DMS114 treated with DMSO at 0.1 percent for 48 hours (cell line): ENCODE measurements at regions not wholly inside any gene's neighbourhood (a gene's known extent, or its start where the extent isn't known, plus 50 kb on each side); places are given as distances from the start of the nearest gene placed in this dataset.

Source experiments
- DNase-seq: peaks from one replicate; lab custom pipeline; 2025; ENCODE audit not compliant: unreplicated experiment; lab: John Stamatoyannopoulos, UW

DNA sequence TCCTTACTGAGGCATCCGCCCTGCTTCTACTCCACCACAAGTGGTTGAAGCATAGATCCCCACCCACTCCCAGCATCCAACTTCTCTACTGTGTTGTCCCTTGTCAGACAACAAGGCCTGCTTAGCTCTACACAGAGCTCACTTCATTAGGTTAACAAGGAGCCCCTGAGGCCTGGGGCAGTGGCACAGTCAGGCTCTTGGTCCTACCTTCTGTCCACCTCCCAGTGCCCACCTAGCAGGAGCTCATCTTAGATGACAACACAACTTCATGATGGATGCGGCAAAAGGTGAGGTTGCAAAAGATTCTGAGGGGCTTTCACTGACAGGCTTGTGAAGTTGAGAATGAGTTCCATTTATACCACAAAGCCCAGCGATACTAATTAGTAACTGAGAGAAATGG lies 432.0 kb upstream of the CDH5 start:
- no peak for DNase-seq

DNA sequence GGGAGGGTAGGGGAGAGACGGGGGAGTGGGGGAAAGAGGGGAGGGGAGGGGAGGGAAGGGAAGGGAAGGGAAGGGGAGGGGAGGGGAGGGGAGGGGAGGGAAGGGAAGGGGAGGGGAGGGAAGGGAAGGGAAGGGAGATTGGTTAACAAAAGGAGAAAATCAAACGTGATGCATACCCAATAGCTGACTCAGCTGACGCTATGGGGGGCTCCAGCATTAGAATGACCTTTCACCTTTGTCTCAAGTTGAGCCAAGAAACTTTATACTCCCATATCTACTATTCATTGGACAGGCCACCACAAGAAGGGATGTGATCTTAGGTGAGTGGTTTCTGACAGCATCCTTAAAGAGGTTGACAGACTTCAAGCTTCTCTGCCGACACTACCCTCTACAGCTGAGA lies 432.8 kb upstream of the CDH5 start:
- no peak for DNase-seq

DNA sequence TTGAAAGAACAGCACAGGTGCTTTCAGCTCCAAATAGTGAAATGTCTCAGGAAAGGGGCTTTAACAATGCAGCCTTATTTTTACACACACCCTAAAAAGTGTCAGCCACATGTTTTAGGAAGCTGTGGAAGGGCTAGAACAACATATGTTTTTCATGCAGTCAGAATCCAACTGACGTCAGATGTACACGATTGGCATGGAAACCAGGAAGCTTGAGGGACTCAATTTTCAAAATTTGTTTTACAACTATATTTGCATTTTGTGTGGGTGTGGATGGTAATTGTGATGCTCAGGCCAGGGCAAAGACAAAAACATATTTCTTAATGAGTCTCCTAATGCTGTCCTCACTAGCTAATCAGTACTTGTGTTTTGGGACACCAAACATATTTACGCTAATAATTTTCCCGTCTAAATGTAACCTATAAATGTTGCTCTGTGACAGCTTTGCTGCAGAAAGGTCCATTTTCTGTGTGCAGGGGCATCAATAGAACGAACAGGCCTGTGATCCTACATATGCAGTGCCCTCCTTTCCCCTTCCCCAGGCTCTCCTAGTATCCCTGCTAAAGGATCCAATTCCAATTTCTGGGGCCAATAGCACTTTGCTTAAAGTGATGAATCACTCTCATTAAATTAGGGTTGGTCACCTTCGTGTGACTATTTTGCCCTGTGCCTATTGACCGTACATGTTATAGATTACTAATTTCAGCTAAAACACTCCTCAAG lies 434.0 kb upstream of the CDH5 start:
- no peak for DNase-seq

DNA sequence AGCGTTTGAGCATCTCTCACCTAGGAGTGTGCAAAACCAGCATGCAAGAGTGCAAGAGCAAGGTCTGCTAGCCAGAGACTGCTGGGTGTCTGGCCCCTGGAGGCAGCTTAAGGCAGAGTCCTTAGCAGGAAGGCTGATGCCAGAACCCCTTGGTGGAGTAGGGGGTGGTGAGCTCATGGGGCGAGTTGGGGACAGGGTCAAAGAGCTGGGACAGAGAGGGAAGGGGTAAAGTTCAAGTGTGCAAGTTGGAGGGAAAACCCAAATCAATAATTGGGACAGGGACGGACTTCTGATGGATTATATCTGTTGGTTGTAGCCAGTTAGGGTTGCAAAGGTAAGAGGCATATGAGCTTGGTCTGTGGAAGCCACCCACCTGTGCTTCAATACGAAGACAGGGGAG lies 443.6 kb upstream of the CDH5 start:
- DNase-seq: no peak

DNA sequence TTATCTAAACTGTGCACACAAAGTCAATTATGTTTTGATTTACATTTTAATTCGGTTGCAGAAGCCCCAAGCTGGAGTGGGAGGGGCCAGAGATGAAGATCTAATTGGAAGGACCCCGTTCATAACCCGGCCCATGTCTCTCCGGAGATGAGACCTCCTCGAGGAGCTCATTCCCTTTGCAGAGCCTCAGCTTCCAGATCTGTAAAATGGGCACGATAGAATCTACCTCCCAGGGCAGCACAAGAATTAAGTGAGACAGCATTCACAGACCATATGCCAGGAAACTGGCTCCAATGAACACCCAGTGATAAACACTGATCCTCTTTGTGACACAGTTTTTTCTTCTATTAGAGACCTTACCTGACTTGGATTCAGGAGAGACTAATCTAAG lies 446.5 kb upstream of the CDH5 start:
- no peak for DNase-seq

DNA sequence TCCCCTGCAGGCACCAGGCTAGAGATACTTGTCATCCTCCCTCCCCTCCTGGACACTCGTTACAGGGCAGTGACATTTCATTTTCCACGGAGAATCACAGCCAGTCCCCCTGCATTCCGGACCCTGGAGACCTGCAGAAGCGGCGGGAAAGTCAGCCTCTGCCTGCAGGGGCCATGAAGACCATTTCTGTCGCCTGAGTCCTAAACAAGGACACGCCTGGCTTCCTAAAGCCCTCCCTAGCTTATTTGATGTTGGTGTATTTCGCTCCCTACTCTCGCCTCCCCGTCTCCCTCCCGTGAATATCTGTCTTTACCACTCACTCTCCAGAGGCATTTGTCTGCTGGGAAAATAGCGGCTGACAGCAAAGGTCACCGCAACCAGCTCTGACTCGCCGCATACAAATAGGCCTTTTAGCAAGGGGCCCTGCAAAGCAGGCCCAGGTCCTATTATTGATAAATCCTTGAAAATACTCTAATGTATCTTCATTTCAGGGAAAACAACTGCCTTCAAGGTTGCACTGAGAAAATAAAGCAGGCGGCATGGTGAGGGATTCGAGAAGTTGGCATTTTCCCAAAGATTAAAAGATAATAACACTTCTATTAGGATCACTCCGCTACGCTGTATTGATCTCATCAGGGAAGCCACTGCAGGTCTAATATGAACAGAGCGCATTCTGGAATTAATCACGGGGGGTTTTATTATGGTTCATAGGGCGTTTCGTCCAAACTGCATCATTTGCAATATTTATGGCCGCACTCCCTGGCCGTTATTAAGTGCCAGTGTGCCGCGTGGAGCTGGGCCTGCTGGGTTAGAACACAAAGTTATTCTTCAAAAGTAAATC lies 447.1 kb upstream of the CDH5 start:
- no peak for DNase-seq

DNA sequence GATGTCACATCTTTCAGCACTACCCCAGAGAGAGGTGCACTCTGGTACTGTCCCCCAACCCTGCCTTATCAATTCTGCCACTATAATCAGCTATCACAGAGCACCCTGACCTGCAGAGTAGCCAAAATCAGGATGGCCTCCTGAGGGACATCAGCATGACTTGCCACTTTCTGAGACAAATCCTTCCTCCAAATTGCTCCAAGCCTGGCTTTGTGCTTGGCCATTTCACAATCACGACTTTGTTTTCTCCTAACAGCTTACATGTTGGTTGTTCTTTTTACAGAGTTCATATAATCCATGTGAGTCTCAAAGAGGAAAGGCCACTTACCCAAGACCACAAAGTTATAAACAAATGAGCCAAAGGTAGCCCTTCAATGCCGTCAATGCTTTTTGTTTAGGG lies 449.0 kb upstream of the CDH5 start:
- DNase-seq: no peak

DNA sequence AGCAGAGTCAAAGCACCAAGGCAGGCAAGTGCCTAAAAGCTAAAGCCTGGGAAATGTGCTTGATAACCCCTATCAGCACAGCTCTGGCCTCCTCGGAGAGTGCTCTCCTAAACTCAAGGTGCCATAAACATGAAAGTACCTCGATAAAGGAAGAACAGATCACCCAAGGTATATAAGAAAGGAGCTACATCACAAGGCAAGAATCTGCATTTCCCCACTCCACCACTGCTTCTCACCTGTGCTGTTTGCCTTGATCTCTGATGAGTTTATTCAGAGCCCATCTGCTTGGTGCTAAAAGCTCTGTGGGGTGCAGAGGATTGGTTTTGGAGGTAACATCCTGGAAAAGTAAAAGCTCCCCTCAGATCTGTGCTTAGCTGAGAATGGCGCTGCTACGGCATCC lies 449.5 kb upstream of the CDH5 start:
- no peak for DNase-seq

DNA sequence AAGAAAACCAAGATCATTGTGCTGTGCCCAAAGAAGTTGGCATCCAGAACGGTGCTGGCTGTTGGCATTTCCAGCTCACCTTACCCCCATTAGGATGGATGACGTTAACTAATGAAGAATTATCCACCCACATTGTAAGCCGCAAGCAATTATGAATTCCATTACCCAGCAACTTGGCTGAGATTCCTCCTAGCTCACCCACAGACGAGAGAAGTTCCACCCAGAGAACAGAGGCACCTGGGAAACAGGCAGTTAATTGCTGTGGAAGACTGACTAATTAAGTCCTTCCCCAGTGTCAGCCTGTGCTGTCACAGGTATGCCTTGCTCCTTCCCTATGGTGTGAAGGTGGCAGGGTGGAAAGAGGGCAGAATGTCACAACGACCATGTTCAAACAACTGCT lies 456.2 kb upstream of the CDH5 start:
- no peak for DNase-seq

DNA sequence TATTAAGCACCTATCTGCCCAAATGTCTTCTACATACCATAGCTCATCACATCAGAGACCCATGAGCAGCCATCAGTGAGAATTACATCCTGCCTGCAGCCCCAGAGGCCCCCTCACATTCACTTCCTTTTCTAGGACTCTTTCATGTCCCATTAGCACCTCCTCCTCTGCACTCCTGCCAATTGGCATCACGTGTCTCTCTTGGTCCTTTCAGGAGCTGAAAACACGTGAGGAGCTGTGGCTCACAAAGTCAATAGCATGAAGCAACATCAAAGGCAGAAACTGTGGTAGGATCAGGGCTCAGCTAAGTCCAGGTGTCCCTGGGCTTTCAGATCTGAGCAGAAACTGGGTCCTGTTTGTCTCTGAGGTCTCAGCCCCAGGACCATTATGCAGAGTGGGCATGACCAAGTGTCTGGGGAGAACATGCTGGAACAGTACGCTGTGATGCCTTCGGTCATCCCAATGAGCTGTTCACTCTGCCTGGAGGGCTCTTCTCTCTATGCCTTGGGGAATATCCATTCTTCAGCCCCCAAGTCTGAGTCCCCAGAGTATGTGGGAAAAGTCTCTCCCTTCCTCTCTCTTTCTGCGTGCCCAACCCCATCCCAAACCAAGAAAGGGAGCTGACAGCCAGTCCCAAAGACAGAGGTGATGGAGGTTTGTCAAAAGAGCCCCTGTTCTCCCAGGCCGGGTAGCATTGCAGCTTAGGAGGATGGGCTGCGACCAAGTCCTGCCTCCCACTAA lies 457.0 kb upstream of the CDH5 start:
- DNase-seq: no peak

DNA sequence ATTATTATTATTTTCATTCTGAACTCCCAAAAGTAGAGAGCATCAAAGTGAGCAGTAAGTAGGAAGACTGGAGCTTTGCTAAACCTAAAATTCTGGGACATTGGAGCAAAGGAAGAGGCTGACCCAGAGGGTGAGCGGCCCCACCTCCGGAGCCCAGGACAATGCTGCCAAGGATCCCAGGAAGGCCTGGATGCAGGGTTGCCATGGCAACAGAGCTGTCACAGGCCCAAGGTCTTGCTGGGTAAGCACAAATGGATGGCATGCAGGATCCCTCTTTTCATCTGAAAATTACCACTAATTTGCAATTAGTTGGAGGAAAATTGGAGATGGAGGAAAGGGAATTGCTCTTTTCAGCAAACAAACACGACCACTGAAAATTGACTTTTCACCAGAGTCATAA lies 457.9 kb upstream of the CDH5 start:
- DNase-seq: no peak

DNA sequence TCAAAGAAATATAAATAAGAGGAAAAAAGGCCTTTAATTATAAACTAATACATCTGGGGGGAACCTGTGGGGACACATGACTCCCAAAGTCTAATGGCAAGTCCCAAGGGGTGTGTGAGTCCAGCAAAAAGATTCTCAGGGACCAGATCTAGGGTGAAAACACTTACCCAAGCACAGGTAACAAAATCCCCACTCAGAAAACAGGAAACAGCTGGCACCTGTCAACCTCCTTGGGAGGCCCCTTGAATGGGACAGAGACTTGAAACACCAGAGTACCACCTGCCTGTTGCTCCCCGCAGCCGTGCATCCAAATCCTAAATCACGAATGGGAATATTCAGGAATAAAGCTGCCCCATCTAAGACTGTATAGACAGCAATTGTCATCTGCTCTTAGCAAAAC lies 461.2 kb upstream of the CDH5 start:
- no peak for DNase-seq

DNA sequence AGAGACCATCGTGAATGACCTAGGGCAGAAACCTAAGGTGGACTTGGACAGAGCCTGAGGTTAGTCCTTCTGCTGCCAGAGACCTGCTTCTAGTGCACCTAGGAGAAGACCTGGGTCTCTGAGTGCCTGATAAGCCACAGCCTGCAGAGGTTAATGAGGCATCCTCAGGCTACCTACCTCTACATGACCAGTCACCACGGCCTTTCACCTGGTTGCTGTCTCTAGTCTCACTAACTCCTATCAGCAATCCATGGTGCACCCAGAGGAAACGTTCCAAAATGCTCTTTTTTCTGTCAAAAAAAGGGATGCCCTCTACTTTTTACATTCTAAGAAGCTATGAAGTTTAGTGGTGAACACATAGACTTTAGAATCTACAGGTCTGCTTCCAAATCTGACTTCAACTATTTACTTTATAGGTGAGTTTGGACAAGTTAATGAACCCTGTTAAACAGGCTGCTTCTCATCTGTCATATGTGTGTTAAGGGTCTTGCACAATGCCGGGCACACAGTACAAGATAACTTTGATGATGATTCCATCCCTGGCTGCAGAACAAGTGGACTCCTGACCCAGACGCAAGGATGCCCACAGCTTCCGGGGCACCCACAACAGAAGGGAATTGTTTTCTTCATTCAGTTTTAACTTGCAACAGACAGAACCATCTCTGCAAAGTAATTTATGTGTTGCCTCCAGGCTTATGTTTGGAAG lies 469.9 kb upstream of the CDH5 start:
- no peak for DNase-seq

DNA sequence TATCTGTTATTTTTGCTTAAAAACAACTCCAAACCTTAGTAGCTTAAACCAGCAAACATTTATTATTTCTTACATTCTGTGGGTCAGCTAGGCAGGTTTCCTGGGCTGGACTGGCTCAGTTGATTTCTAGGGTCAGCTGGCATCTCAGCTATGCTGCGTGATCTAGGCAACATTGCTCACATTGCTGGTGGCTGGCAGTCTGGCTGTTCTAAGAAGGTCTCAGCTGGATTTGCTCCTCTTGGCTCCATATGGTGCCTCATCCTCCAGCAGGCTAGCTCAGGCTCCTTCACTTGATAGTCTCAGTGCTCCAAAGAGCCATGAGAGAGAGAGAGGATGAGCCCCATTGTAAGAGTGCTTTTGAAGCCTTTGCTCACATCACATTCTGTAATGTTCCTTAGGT lies 470.6 kb upstream of the CDH5 start:
- no peak for DNase-seq

DNA sequence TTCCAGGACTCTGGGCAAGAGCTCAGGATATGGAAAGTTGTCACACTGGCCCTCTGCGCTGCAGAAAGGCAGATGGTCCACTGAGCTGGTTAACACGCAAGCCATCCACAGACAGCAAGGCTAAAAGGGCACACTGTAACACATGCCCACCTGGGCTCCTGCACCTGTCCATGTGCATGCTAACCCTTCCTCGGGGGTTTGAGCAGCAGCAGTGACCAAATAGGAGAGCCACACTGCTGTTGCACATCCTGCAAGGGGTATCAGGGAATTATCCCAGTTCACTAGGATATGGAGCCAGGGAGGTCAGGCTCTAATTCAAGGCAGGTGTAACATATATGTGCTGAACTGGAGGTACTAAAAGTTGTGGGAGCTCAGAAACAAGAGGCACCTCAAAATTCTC lies 471.0 kb upstream of the CDH5 start:
- no peak for DNase-seq

DNA sequence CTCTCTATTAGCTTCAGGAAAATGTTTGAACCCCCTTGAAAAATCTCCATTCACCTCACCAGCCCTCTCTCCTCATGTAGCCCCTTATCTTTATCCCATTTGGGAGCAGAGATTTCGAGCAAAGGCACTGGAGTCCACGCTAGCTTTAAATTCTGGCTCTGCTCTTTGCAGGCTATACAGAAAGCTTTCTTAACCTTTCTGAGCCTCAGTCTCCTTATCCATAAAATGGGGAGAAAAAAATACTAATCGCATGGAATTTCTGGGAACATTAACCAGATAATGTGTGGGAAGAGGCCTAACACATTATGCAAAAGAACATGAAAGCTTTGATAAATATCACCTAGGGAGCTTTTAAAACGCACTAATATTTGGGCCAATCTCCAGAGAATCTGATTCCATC lies 476.3 kb upstream of the CDH5 start:
- DNase-seq: no peak

DNA sequence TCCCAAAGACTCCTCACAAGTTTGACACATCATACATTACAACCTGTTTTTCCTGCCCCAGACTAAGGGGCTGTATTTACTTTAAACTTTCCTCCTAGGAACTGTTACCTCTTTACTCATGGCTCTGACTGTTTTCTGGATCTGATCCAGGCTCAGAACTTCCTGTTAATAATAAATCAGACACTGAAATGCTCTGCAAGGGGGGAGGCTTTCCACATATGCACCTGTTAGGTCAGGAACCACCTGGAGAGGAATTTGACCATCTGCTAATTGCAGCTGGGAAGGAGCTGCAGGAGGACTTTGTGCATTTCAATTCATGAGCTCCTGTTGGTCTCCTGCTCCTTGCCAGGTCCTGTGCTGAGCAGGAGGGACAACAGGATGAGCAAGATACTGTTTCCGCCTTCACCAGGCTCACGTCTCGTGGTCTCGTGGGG lies 476.9 kb upstream of the CDH5 start:
- DNase-seq: no peak

DNA sequence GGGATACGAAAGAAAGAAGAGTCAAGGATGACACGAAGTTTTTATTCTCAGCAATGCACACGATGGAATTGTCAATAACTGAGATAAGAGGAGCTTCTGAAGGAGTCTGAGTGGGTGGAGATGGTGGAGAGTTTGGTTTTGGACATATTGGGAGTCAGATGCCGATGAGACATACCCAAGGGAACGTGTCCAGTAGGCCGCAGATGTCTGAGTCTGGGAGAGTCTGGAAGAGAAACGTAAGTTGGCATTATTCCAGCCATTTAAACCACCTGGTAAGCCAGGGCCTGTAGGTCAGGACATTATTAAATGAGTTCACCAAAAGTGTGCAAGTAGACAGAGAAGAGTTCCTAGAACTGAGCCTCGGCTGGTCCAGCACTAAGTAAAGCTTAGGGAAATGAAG lies 478.3 kb upstream of the CDH5 start:
- no peak for DNase-seq

DNA sequence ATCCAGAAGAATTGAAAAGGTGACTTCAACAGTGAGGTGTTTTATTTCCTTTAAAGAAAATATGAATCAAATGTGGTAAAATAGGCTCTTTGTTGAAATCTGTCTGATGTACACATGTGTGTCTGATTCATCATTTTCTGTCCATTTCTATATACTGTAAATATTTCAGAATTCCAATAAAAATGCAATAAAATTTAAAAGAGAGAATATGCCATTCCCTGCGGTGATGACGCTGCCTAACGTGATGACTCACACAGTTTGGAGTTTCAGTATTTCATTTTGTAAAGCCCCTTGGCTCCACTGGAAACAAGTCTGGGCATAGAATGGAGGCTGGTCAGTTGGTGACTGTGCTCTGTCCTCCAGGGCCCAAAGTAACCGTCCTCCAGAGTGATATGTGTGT lies 482.5 kb upstream of the CDH5 start:
- no peak for DNase-seq

DNA sequence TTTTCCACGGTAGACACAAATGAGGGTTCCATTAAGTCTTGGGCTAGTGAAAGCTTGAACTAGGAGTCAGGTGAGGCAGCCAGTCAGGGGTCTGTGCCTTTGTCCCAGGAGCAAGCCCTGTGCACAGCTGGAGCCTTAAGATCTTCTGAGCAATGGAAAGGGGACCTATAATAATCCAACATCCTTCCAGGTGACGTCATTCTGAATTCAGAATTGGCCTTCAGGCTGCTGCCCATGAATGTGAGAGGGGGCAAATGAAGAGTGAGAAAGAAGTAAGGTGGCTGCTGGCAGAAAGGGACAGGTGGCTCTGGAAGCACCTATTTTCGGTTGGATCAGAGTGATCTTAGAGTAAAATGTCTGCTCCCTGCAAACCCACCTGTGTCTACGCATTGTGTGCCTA lies 488.1 kb upstream of the CDH5 start:
- no peak for DNase-seq

DNA sequence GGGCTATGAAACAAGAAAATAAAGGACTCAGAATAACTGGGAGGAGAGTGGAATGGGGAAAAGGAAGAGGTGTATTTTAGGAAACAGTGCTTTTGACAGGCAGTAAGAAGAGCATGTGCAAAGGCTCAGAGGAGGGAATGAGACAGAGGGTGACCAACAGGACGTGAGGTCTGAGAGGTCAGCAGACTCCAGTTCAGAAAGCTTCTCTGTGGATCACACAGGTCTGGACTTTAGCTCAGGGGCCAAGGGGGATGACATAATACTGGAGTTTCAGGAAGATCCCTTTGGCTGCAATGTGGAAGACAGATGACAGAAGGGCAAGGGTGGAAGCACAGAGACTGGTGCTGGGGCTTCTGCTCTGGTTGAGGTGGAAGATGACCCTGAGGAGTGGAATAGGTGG lies 489.9 kb upstream of the CDH5 start:
- DNase-seq: no peak

DNA sequence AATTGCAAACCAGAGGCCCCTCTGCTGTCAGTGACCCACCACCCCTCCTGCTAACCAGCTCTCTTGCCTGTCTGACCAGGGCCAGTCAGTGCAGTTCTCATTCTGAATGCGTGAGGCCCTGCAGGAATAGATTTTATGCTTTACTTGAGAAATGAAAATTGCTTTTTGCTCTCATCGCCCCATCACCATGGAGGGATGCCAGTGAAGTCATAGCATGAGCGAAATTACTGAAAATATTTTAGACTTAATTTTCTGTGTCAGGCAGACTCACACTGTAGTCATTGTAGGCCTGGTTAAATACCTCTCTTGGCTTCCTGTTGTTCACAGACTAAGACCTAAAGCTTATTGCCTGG lies 490.5 kb upstream of the CDH5 start:
- no peak for DNase-seq
